ENCODE measurements at regions not wholly inside any gene's neighbourhood (a gene's known extent, or its start where the extent isn't known, plus 50 kb on each side); places are given as distances from the start of the nearest gene placed in this dataset.

DNA sequence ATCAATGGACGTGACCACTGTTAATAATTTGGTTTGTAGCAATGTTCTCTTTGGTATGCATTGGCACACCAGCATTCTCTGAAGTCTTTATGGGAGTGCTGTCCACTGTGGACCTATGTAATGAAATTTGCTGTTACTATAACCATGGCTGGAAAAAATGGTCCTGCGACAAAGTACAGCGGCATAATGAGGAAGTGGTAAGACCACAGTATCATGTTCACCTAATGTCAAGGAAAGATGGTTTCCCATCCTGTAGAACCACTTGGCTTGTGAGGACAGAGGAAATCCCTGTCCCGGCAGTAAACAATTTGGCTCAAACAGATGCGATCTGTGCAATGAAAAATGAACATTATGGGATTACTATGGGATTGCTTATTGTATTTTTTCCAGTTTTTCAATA lies 173.9 kb upstream of the IVNS1ABP start:
- TF ChIP-seq POLR2A (IDR thresholded peaks at IDR 0.05): no peak
- TF ChIP-seq CTCF (IDR thresholded peaks at IDR 0.05 in 8 of 11, conservative IDR thresholded peaks at IDR 0.05 in 3 of 11): no peak
